ENCODE measurements at regions not wholly inside any gene's neighbourhood (a gene's known extent, or its start where the extent isn't known, plus 50 kb on each side); places are given as distances from the start of the nearest gene placed in this dataset.

DNA sequence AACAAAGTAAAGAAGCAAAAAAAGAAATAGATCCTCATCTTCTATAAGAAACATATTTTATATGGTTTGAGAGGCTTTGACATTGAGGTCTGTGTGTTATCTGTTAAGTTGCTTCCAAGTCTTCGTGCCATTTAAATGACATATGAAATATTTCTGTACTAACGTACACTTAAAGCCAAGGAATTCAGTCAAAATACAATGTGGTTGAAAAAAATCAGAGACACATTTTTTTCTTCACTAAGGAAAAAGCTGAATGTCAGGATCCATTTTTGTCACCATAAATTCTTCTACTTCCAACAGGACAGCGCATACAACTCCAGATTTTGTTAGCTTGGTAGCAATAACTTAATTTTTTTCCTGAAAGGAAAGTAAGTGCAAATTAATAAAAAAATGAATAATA lies 168.5 kb downstream of the FAT4 start:
- FAIRE-seq (no peak), DNase-seq (no peak)
- no peak overlapping the region for H3K4me3 ChIP-seq (ENCODE audit: low read length in 3 of 3)
- intact Hi-C loops (cut with DNase I): no loop called here
- H3K9ac ChIP-seq (ENCODE audit: low read length in 3 of 3): no peak overlapping the region
- H3K27ac ChIP-seq (ENCODE audit: low read depth in 2 of 2, low read length in 2 of 2): no peak overlapping the region
- no peaks in the 10 kb centered on the region for H3K4me1 ChIP-seq (ENCODE audit: control insufficient read depth in 2 of 3, insufficient read depth in 2 of 3, low read depth in 1 of 3, low read length in 3 of 3)
- peaks cover 0 to 8% (median 3%) of the 10 kb centered on the region in 3 donors for H3K36me3 ChIP-seq (ENCODE audit: control insufficient read depth in 2 of 3, insufficient read depth in 3 of 3, low read length in 3 of 3)
- H3K27me3 ChIP-seq (ENCODE audit: control insufficient read depth, insufficient read depth, low read length): no peaks in the 10 kb centered on the region
- H3K9me3 ChIP-seq (ENCODE audit: control insufficient read depth in 2 of 3, insufficient read depth in 1 of 3, low read length in 3 of 3): no peaks in the 10 kb centered on the region
- no peak for TF ChIP-seq CTCF (IDR thresholded peaks at IDR 0.05; ENCODE audit: borderline replicate concordance, extremely low read depth, insufficient read depth)

GRCh38 chr4:125484912-125485311 lies 170.2 kb downstream of the FAT4 start:
- DNase-seq (no peak), FAIRE-seq (no peak)
- Histone ChIP-seq H3K4me1 (ENCODE audit: control insufficient read depth in 2 of 3, insufficient read depth in 2 of 3, low read depth in 1 of 3, low read length in 3 of 3) (no peaks in the 10 kb centered on the region), H3K27ac (ENCODE audit: low read depth in 2 of 2, low read length in 2 of 2) (no peak overlapping the region), H3K9ac (ENCODE audit: low read length in 3 of 3) (no peak overlapping the region), H3K27me3 (ENCODE audit: control insufficient read depth, insufficient read depth, low read length) (no peaks in the 10 kb centered on the region), H3K4me3 (ENCODE audit: low read length in 3 of 3) (no peak overlapping the region), H3K9me3 (ENCODE audit: control insufficient read depth in 2 of 3, insufficient read depth in 1 of 3, low read length in 3 of 3) (no peaks in the 10 kb centered on the region), H3K36me3 (ENCODE audit: control insufficient read depth in 2 of 3, insufficient read depth in 3 of 3, low read length in 3 of 3) (peaks cover 0 to 8% (median 3%) of the 10 kb centered on the region in 3 donors)
- intact Hi-C loops (cut with DNase I): no loop called here
- TF ChIP-seq CTCF (IDR thresholded peaks at IDR 0.05; ENCODE audit: borderline replicate concordance, extremely low read depth, insufficient read depth): no peak

- intact Hi-C loops (cut with DNase I): no loop called here
Measured at GRCh38 chr4:125486351-125486750, 171.6 kb downstream of the FAT4 start.

More at GRCh38 chr4:125486351-125486750, 171.6 kb downstream of the FAT4 start:
- Histone ChIP-seq H3K4me1 (ENCODE audit: control insufficient read depth in 2 of 3, insufficient read depth in 2 of 3, low read depth in 1 of 3, low read length in 3 of 3) (no peaks in the 10 kb centered on the region), H3K36me3 (ENCODE audit: control insufficient read depth in 2 of 3, insufficient read depth in 3 of 3, low read length in 3 of 3) (peaks cover 0 to 9% (median 8%) of the 10 kb centered on the region in 3 donors), H3K27me3 (ENCODE audit: control insufficient read depth, insufficient read depth, low read length) (no peaks in the 10 kb centered on the region), H3K27ac (ENCODE audit: low read depth in 2 of 2, low read length in 2 of 2) (no peak overlapping the region), H3K4me3 (ENCODE audit: low read length in 3 of 3) (no peak overlapping the region), H3K9me3 (ENCODE audit: control insufficient read depth in 2 of 3, insufficient read depth in 1 of 3, low read length in 3 of 3) (no peaks in the 10 kb centered on the region), H3K9ac (ENCODE audit: low read length in 3 of 3) (no peak overlapping the region)
- no peak for TF ChIP-seq CTCF (IDR thresholded peaks at IDR 0.05; ENCODE audit: borderline replicate concordance, extremely low read depth, insufficient read depth)
- no peak for FAIRE-seq
- no peak for DNase-seq

Data from kidney (tissue), 13 donors.